HCT116 (cell line): ENCODE measurements at regions not wholly inside any gene's neighbourhood (a gene's known extent, or its start where the extent isn't known, plus 50 kb on each side); places are given as distances from the start of the nearest gene placed in this dataset.
A peak's percentile ranks its signal among the peaks of the same experiment; 100 is the strongest.

ENCODE experiments used
- ATAC-seq: fragments of 200-7000 bp; cut with Tn5 transposase; 2 replicates; pipeline ENCODE4 v1.9.1; 2020; ENCODE audit warnings: mild to moderate bottlenecking, moderate library complexity
- BruUV-seq: library from RNA; stranded (reverse); fragments of 400-500 nt; replicated peaks from 2 replicates; lab custom pipeline; 2021; lab: Mats Ljungman, UMichigan
- CTCF ChIA-PET: fragments of 300-600 bp; sonication (Branson Sonifier 250); formaldehyde crosslinking; loops from one replicate; lab custom pipeline; 2021; ENCODE audit warnings: antibody characterized with exemption; lab: Charles Lee
- POLR2A ChIA-PET: fragments of 300-600, 350-600 bp; sonication (Branson Sonifier 250); formaldehyde crosslinking; loops from one replicate; lab custom pipeline; 2021; ENCODE audit warnings: antibody characterized with exemption; lab: Charles Lee
- RAD21 ChIA-PET, 2 experiments: fragments of 300-600 bp; sonication (Branson Sonifier 250); formaldehyde crosslinking; loops; one replicate each; lab custom pipeline; 2023; ENCODE audit warnings: low total read pairs in 2 of 2; ENCODE audit not compliant: uncharacterized antibody in 2 of 2, unreplicated experiment in 2 of 2, low non-redundant PET in 1 of 2; lab: Charles Lee
- DNase-seq: peaks from one replicate; pipeline ENCODE4 v3.0.0-alpha.2; 2010; ENCODE audit warnings: low read depth, low spot score
- H2AFZ ChIP-seq: fragments of 200-600 bp; shearing (Covaris generic), sonication (generic); 2 replicates; pipeline ENCODE4 v1.6.1; 2017; ENCODE audit warnings: low read depth, mixed run types, mixed read lengths, antibody characterized with exemption, low read length; ENCODE audit not compliant: poor library complexity, severe bottlenecking
- H3K27ac ChIP-seq: 2 replicates; pipeline ENCODE4 v1.5.1; 2012; ENCODE audit warnings: low read depth, low read length
- H3K27me3 ChIP-seq: fragments of 200-600 bp; sonication (generic); 2 replicates; pipeline ENCODE4 v1.6.1; 2016; ENCODE audit warnings: mixed run types, low read length, mixed read lengths; ENCODE audit not compliant: insufficient read depth
- H3K36me3 ChIP-seq, 2 experiments: fragments of 200-500 bp in 1 of 2; fragments of 200-600 bp in 1 of 2; sonication (Bioruptor generic) in 1 of 2; sonication (generic) in 1 of 2; 2 replicates each; pipeline versions ENCODE4 v1.5.1 to v1.6.1; 2014 to 2016; ENCODE audit warnings: low read length in 2 of 2, inconsistent platforms in 1 of 2, mixed read lengths in 1 of 2, mixed run types in 1 of 2; ENCODE audit not compliant: insufficient read depth in 2 of 2, control insufficient read depth in 1 of 2
- H3K4me1 ChIP-seq, 2 experiments: fragments of 200-600 bp in 1 of 2; sonication (generic) in 1 of 2; 2 replicates each; pipeline versions ENCODE4 v1.5.1 to v1.6.1; 2012 to 2017; ENCODE audit warnings: low read length in 2 of 2, inconsistent platforms in 1 of 2, mild to moderate bottlenecking in 1 of 2, mixed read lengths in 1 of 2, mixed run types in 1 of 2, moderate library complexity in 1 of 2; ENCODE audit not compliant: insufficient read depth in 2 of 2, control insufficient read depth in 1 of 2
- H3K4me2 ChIP-seq: fragments of 200-600 bp; sonication (generic); 2 replicates; pipeline ENCODE4 v1.6.1; 2017; ENCODE audit warnings: mixed run types, low read length, mixed read lengths
- H3K4me3 ChIP-seq, 2 experiments: fragments of 200-600 bp in 1 of 2; sonication (generic) in 1 of 2; replicated peaks in 1 of 2; 2 replicates each; pipeline ENCODE4 v1.5.1; 2011 to 2016; ENCODE audit warnings: low read length in 2 of 2, control low read depth in 1 of 2, low read depth in 1 of 2, mild to moderate bottlenecking in 1 of 2, mixed read lengths in 1 of 2, mixed run types in 1 of 2
- H3K79me2 ChIP-seq: fragments of 200-600 bp; sonication (generic); 2 replicates; pipeline ENCODE4 v1.6.1; 2017; ENCODE audit warnings: mild to moderate bottlenecking, mixed run types, low read length, moderate library complexity, mixed read lengths; ENCODE audit not compliant: insufficient read depth
- H3K9ac ChIP-seq: fragments of 200-600 bp; sonication (generic); 2 replicates; pipeline ENCODE4 v1.6.1; 2016; ENCODE audit warnings: low read length, mixed read lengths
- H3K9me2 ChIP-seq: fragments of 200-600 bp; sonication (generic), shearing (Covaris generic); 2 replicates; pipeline ENCODE4 v1.6.1; 2017; ENCODE audit warnings: mixed run types, mild to moderate bottlenecking, moderate library complexity; ENCODE audit not compliant: insufficient read depth
- H3K9me3 ChIP-seq, 2 experiments: fragments of 200-500 bp in 1 of 2; fragments of 200-600 bp in 1 of 2; sonication (Bioruptor generic) in 1 of 2; sonication (generic) in 1 of 2; 2 replicates each; pipeline ENCODE4 v1.6.1; 2014 to 2017; ENCODE audit warnings: low read length in 2 of 2, mixed read lengths in 2 of 2, inconsistent platforms in 1 of 2, low read depth in 1 of 2, mild to moderate bottlenecking in 1 of 2, mixed run types in 1 of 2, moderate library complexity in 1 of 2; ENCODE audit not compliant: control insufficient read depth in 1 of 2, insufficient read depth in 1 of 2
- H4K20me1 ChIP-seq: fragments of 200-600 bp; sonication (generic), shearing (Covaris generic); 2 replicates; pipeline ENCODE4 v1.6.1; 2017; ENCODE audit warnings: mixed run types, mild to moderate bottlenecking, moderate library complexity; ENCODE audit not compliant: insufficient read depth
- CBX3 ChIP-seq: IDR thresholded peaks from 2 replicates; pipeline ENCODE4 v1.6.1; 2012; ENCODE audit warnings: low read depth
- CEBPB ChIP-seq: IDR thresholded peaks from 2 replicates; pipeline ENCODE4 v1.6.1; 2012; ENCODE audit warnings: low read depth
- CTCF ChIP-seq, 3 experiments: fragments of 200-600 bp in 1 of 3; sonication (generic) in 1 of 3; IDR thresholded peaks in 2 of 3; conservative IDR thresholded peaks in 1 of 3; 2 replicates each; pipeline ENCODE4 v1.5.1; 2012 to 2017; ENCODE audit warnings: low read depth in 2 of 3, low read length in 2 of 3, antibody characterized with exemption in 1 of 3, borderline replicate concordance in 1 of 3, control low read depth in 1 of 3, mild to moderate bottlenecking in 1 of 3, mixed read lengths in 1 of 3, mixed run types in 1 of 3, moderate library complexity in 1 of 3; ENCODE audit not compliant: insufficient read depth in 1 of 3
- EGR1 ChIP-seq: IDR thresholded peaks from 2 replicates; pipeline ENCODE4 v1.6.1; 2012; ENCODE audit warnings: low read depth
- SIN3A ChIP-seq: IDR thresholded peaks from 2 replicates; pipeline ENCODE4 v1.6.1; 2012; ENCODE audit warnings: low read depth
- SP1 ChIP-seq: IDR thresholded peaks from 2 replicates; pipeline ENCODE4 v1.6.1; 2012; ENCODE audit warnings: low read depth
- SRF ChIP-seq: IDR thresholded peaks from 2 replicates; pipeline ENCODE4 v1.6.1; 2012; ENCODE audit warnings: low read depth
- TCF7L2 ChIP-seq: IDR thresholded peaks from 2 replicates; pipeline ENCODE4 v1.7.0; 2011; ENCODE audit warnings: borderline replicate concordance, inconsistent platforms; ENCODE audit not compliant: insufficient read depth, insufficient read length; ENCODE audit errors: extremely low read depth
- YY1 ChIP-seq: IDR thresholded peaks from 2 replicates; pipeline ENCODE4 v1.6.1; 2011; ENCODE audit warnings: low read length, low read depth, moderate library complexity, mild to moderate bottlenecking; ENCODE audit not compliant: insufficient replicate concordance; ENCODE audit errors: extremely low read depth
- ZFX ChIP-seq: fragments of 450-650 bp; IDR thresholded peaks from 2 replicates; pipeline ENCODE4 v1.6.1; 2017
- intact Hi-C: fragments of 100-400 bp; cut with micrococcal nuclease; formaldehyde crosslinking; loops from 2 replicates; pipeline ENCODE4 v1.10.0; 2022
- TF ChIP-seq, protein P1 (sequence below): IDR thresholded peaks from 2 replicates; pipeline ENCODE4 v1.6.1; 2012

DNA sequence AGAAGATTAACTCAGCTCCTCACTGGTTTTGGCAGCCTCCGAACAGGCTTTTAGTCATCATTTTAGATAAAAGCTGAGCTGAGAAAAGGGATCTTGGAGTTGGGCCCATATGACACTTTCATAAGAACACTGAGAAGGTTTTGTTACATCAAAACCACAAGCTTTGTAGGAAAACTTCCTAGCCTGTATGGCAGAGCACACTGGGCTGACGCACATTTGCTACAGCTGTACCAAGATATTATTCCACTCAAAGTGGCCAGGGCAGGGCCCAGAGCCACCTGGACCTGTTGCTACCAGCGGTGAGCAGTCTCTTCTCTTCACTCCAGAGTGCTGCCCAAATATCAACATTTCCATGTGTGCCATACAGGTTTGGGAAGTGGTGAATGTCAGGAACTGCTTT lies 160.5 kb upstream of the CCDC54 start:
- Histone ChIP-seq H3K4me1 (peaks cover 29 to 45% of the 10 kb centered on the region in 2 experiments), H3K4me3 (peak overlapping the region in 1 of 2 experiments; percentile 23; a peak in 2 of 4 replicates)
- CTCF ChIA-PET: interaction anchor here (1.0 to 1.2 kb wide), 2 partner anchors 9 to 10 kb away, joined by 3 to 5 read pairs; no protein-coding TSS in a partner anchor

DNA sequence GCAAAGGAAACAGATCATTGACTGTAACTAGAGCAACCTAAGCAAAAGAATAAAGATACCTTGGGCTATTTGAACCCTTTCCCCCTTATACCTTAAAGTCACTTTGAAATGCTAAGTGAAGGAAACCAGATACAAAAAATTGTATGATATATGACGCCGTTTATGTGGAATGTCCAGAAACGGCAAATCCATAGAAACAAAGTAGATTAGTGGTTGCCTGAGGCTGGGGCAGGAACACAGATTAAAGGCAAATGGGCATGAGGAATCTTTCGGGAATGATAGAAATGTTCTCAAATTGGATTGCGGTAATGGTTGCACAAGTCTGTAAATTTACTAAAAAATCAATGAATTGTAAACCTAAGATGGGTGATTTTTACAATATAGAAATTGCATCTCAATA lies 160.1 kb upstream of the CCDC54 start:
- no peaks in the 10 kb centered on the region for H3K9me3 ChIP-seq
- intact Hi-C loops: no loop called here
- no peaks in the 10 kb centered on the region for H4K20me1 ChIP-seq
- CTCF ChIA-PET: no interaction called here
- peaks cover 29 to 45% of the 10 kb centered on the region in 2 experiments for H3K4me1 ChIP-seq
- no TSS peak for BruUV-seq
- RAD21 ChIA-PET: no interaction called here
- H3K9me2 ChIP-seq: no peaks in the 10 kb centered on the region
- peak overlapping the region; percentile 73 for H3K4me2 ChIP-seq
- H2AFZ ChIP-seq: no peak overlapping the region
- ATAC-seq (peak; percentile 78), DNase-seq (peak; percentile 91)
- no peaks in the 10 kb centered on the region for H3K27me3 ChIP-seq
- peak overlapping the region; percentile 86 for H3K27ac ChIP-seq
- H3K79me2 ChIP-seq: no peaks in the 10 kb centered on the region
- POLR2A ChIA-PET: no interaction called here
- peak overlapping the region; percentile 28 for H3K9ac ChIP-seq
- H3K36me3 ChIP-seq: no peaks in the 10 kb centered on the region
- peak overlapping the region in 1 of 2 experiments; percentile 23; a peak in 2 of 4 replicates for H3K4me3 ChIP-seq
- TF ChIP-seq EGR1 (0 out of 2 replicates have a peak, but pooled peaks have one; percentile 17), SRF (peak; percentile 62), TCF7L2 (peak; percentile 93), SP1 (peak; percentile 78), CTCF (IDR thresholded peaks at IDR 0.05 in 2 of 3, conservative IDR thresholded peaks at IDR 0.05 in 1 of 3; ENCODE audit: borderline replicate concordance in 1 of 3, insufficient read depth in 1 of 3, low read depth in 2 of 3, low read length in 2 of 3) (no peak), SIN3A (peak; percentile 57), CBX3 (peak; percentile 67), ZFX (no peak), YY1 (peak; percentile 11), CEBPB (peak; percentile 98)
- TF ChIP-seq, protein P1, sequence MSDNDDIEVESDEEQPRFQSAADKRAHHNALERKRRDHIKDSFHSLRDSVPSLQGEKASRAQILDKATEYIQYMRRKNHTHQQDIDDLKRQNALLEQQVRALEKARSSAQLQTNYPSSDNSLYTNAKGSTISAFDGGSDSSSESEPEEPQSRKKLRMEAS: peak; percentile 27; the same call in 1 of the 2 replicates

More for the DNA sequence above, 160.5 kb upstream of the CCDC54 start:
- Histone ChIP-seq H3K9ac (peak overlapping the region; percentile 28), H2AFZ (no peak overlapping the region), H3K27me3 (no peaks in the 10 kb centered on the region), H3K79me2 (no peaks in the 10 kb centered on the region), H3K9me3 (no peaks in the 10 kb centered on the region), H3K36me3 (no peaks in the 10 kb centered on the region), H3K4me2 (peak overlapping the region; percentile 73), H3K9me2 (no peaks in the 10 kb centered on the region), H3K27ac (peak overlapping the region; percentile 86), H4K20me1 (no peaks in the 10 kb centered on the region)
- no peak for TF ChIP-seq CTCF (IDR thresholded peaks at IDR 0.05 in 2 of 3, conservative IDR thresholded peaks at IDR 0.05 in 1 of 3; ENCODE audit: borderline replicate concordance in 1 of 3, insufficient read depth in 1 of 3, low read depth in 2 of 3, low read length in 2 of 3)
- TF ChIP-seq, protein P1: peak; percentile 31; the same call in 1 of the 2 replicates
- DNase-seq (no peak), ATAC-seq (peak; percentile 83)
- RAD21 ChIA-PET: no interaction called here
- no TSS peak for BruUV-seq
- intact Hi-C loops: no loop called here
- POLR2A ChIA-PET: no interaction called here
